OCI-LY1 (cell line): ENCODE measurements at regions not wholly inside any gene's neighbourhood (a gene's known extent, or its start where the extent isn't known, plus 50 kb on each side); places are given as distances from the start of the nearest gene placed in this dataset.

Source experiments
- H2AFZ ChIP-seq: fragments of 200-600 bp; sonication (generic), shearing (Covaris generic); 2 replicates; pipeline ENCODE4 v1.6.0; 2014; ENCODE audit warnings: antibody characterized with exemption, mild to moderate bottlenecking, low read length
- H3F3A ChIP-seq: fragments of 200-600 bp; sonication (generic), shearing (Covaris generic); 2 replicates; pipeline ENCODE4 v1.6.0; 2014; ENCODE audit warnings: mild to moderate bottlenecking, antibody characterized with exemption, low read length, moderate library complexity; ENCODE audit not compliant: insufficient read depth
- H3K27ac ChIP-seq: fragments of 200-600 bp; sonication (generic); 2 replicates; pipeline ENCODE4 v1.5.1; 2014; ENCODE audit warnings: low read length, mixed run types, mild to moderate bottlenecking, low read depth; ENCODE audit not compliant: poor library complexity, severe bottlenecking
- H3K27me3 ChIP-seq: fragments of 200-600 bp; sonication (generic); 2 replicates; pipeline ENCODE4 v1.6.0; 2014; ENCODE audit warnings: antibody characterized with exemption, mild to moderate bottlenecking, low read length, moderate library complexity; ENCODE audit not compliant: insufficient read depth
- H3K36me3 ChIP-seq: fragments of 200-600 bp; sonication (generic); 2 replicates; pipeline ENCODE4 v1.6.1; 2014; ENCODE audit warnings: mild to moderate bottlenecking, antibody characterized with exemption, low read length, moderate library complexity, mixed read lengths; ENCODE audit not compliant: insufficient read depth
- H3K4me1 ChIP-seq: fragments of 200-600 bp; sonication (generic); 2 replicates; pipeline ENCODE4 v1.5.1; 2014; ENCODE audit warnings: mild to moderate bottlenecking, low read length, moderate library complexity; ENCODE audit not compliant: insufficient read depth, severe bottlenecking
- H3K4me2 ChIP-seq: fragments of 200-600 bp; sonication (generic), shearing (Covaris generic); 2 replicates; pipeline ENCODE4 v1.6.1; 2014; ENCODE audit warnings: low read length
- H3K4me3 ChIP-seq: fragments of 200-600 bp; sonication (generic); 2 replicates; pipeline ENCODE4 v1.5.1; 2014; ENCODE audit warnings: low read length, low read depth, mild to moderate bottlenecking, mixed read lengths; ENCODE audit not compliant: poor library complexity, severe bottlenecking
- H3K79me2 ChIP-seq: fragments of 200-600 bp; shearing (Covaris generic); 2 replicates; pipeline ENCODE4 v1.6.1; 2016; ENCODE audit warnings: mixed run types, low read length, mixed read lengths; ENCODE audit not compliant: insufficient read depth
- H3K9ac ChIP-seq: fragments of 200-600 bp; sonication (generic), shearing (Covaris generic); 2 replicates; pipeline ENCODE4 v1.6.1; 2014; ENCODE audit warnings: mild to moderate bottlenecking, low read length, mixed read lengths
- H3K9me2 ChIP-seq: fragments of 200-600 bp; sonication (generic), shearing (Covaris generic); 2 replicates; pipeline ENCODE4 v1.6.1; 2014; ENCODE audit warnings: low read depth, mild to moderate bottlenecking, low read length, mixed read lengths
- H3K9me3 ChIP-seq: fragments of 200-600 bp; shearing (Covaris generic); 2 replicates; pipeline ENCODE4 v1.6.1; 2014; ENCODE audit warnings: low read length, mixed read lengths
- H4K20me1 ChIP-seq: fragments of 200-600 bp; sonication (generic), shearing (Covaris generic); 2 replicates; pipeline ENCODE4 v1.6.0; 2016; ENCODE audit warnings: mild to moderate bottlenecking, low read length; ENCODE audit not compliant: insufficient read depth
- EZH2 ChIP-seq: fragments of 200-600 bp; sonication (generic), shearing (Covaris generic); IDR thresholded peaks from 2 replicates; pipeline ENCODE4 v1.8.0; 2017; ENCODE audit warnings: borderline replicate concordance, mixed run types, mild to moderate bottlenecking, antibody characterized with exemption, low read length, moderate library complexity, mixed read lengths
- TF ChIP-seq, protein P1 (sequence below): fragments of 200-600 bp; sonication (generic), shearing (Covaris generic); IDR thresholded peaks from 2 replicates; pipeline ENCODE4 v1.5.1; 2017; ENCODE audit warnings: mild to moderate bottlenecking, antibody characterized with exemption, low read length, moderate library complexity, mixed read lengths

DNA sequence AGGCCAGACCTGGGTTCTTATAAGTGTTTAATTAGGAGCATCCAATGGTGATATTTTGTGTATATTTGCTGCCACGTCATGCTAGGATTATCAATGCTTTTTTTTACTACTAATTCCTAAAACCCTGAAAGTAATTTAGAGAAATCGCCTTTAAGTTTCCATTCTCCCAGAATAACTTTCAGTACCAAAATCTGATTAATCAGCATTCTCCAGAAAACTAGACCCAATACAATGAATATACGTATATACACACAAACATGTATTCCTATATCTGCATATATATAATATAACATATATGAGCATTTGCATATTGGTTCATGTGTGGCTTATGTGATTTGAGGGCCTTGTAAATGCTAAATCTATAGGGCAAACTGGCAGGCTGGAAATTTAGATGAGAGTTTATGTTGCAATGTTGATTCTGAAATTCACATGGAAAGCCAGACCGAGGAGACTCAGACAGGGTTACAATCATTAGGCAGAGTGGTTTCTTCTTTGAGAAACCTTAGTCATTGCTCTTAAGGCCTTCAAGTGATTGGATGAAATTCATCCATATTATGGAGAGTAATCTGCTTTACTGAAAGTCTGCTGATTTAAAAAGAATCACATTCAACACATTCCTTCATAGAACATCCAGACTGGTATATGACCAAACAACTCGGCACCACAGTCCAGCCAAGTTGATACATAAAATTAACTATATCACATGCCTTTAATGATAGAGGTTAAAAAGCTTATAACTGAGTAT, 65.9 kb upstream of the RGPD4 start:
- no peak overlapping the region for H3K27ac ChIP-seq
- no peaks in the 10 kb centered on the region for H3K4me1 ChIP-seq
- no peak overlapping the region for H2AFZ ChIP-seq
- TF ChIP-seq, protein P1, sequence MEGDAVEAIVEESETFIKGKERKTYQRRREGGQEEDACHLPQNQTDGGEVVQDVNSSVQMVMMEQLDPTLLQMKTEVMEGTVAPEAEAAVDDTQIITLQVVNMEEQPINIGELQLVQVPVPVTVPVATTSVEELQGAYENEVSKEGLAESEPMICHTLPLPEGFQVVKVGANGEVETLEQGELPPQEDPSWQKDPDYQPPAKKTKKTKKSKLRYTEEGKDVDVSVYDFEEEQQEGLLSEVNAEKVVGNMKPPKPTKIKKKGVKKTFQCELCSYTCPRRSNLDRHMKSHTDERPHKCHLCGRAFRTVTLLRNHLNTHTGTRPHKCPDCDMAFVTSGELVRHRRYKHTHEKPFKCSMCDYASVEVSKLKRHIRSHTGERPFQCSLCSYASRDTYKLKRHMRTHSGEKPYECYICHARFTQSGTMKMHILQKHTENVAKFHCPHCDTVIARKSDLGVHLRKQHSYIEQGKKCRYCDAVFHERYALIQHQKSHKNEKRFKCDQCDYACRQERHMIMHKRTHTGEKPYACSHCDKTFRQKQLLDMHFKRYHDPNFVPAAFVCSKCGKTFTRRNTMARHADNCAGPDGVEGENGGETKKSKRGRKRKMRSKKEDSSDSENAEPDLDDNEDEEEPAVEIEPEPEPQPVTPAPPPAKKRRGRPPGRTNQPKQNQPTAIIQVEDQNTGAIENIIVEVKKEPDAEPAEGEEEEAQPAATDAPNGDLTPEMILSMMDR: no peak
- TF ChIP-seq EZH2: no peak
- H3K9me2 ChIP-seq: no peaks in the 10 kb centered on the region
- H3K4me3 ChIP-seq: no peak overlapping the region
- H3K4me2 ChIP-seq: no peak overlapping the region
- no peaks in the 10 kb centered on the region for H3K79me2 ChIP-seq
- H4K20me1 ChIP-seq: no peaks in the 10 kb centered on the region
- H3K36me3 ChIP-seq: no peaks in the 10 kb centered on the region
- no peaks in the 10 kb centered on the region for H3K9me3 ChIP-seq
- no peaks in the 10 kb centered on the region for H3K27me3 ChIP-seq
- no peak overlapping the region for H3K9ac ChIP-seq
- no peaks in the 10 kb centered on the region for H3F3A ChIP-seq

DNA sequence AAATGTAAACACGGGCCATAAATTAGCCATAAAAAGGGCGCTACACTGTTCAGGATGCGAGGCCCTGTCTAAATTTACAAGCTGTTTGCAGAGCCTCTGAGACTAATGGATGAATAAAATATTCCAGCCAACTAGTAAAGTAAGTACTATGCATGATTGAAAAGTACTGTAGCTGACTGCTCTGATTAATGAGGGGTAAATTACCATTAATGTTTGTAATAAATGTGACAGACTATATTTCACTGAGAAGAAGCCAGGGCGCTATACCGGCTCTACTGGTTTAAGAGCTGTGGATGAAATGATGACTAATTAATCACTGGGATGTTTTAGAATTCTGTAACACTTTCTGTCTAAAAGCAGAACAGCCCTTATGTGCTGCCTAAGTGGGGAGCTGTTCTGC, 54.3 kb upstream of the RGPD4 start:
- H3K27ac ChIP-seq: no peak overlapping the region
- H3F3A ChIP-seq: no peaks in the 10 kb centered on the region
- no peak overlapping the region for H3K4me2 ChIP-seq
- TF ChIP-seq, protein P1: no peak
- TF ChIP-seq EZH2: no peak
- no peaks in the 10 kb centered on the region for H4K20me1 ChIP-seq
- H3K9me2 ChIP-seq: no peaks in the 10 kb centered on the region
- H3K36me3 ChIP-seq: no peaks in the 10 kb centered on the region
- H3K4me3 ChIP-seq: no peak overlapping the region
- no peaks in the 10 kb centered on the region for H3K79me2 ChIP-seq
- H2AFZ ChIP-seq: no peak overlapping the region
- no peaks in the 10 kb centered on the region for H3K4me1 ChIP-seq
- 0 out of 2 replicates have a peak, but pooled peaks cover 4% of the 10 kb centered on the region for H3K27me3 ChIP-seq
- no peak overlapping the region for H3K9ac ChIP-seq
- H3K9me3 ChIP-seq: no peaks in the 10 kb centered on the region

DNA sequence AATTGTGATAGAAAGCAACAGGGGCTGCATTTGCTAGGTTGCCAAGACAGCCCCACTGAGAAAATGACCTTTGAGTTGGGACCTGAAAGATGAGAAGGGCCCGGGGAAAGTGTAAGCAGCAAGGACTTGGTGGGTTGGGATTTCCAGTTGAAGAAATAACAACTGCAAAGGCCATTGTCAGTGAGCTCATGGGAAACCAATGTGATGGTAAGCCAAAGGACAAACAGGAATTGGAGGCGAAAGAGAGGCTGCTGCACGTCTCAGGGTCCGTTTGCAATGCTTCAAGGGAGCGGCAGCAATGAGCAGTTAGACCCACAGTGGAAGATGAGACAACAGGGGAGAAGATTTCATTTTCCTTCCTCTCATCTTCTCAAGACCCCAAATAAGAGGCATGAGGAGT, 51.5 kb upstream of the RGPD4 start:
- no peaks in the 10 kb centered on the region for H3F3A ChIP-seq
- H2AFZ ChIP-seq: no peak overlapping the region
- H3K9ac ChIP-seq: no peak overlapping the region
- H3K9me2 ChIP-seq: no peaks in the 10 kb centered on the region
- no peak overlapping the region for H3K4me3 ChIP-seq
- no peak overlapping the region for H3K27ac ChIP-seq
- no peak overlapping the region for H3K4me2 ChIP-seq
- H3K79me2 ChIP-seq: no peaks in the 10 kb centered on the region
- H3K27me3 ChIP-seq: 0 out of 2 replicates have a peak, but pooled peaks cover 4% of the 10 kb centered on the region
- no peaks in the 10 kb centered on the region for H3K36me3 ChIP-seq
- no peaks in the 10 kb centered on the region for H3K9me3 ChIP-seq
- TF ChIP-seq, protein P1: no peak
- TF ChIP-seq EZH2: no peak
- no peaks in the 10 kb centered on the region for H3K4me1 ChIP-seq
- H4K20me1 ChIP-seq: no peaks in the 10 kb centered on the region
